Tibial nerve (tissue), 3 donors: ENCODE measurements at regions not wholly inside any gene's neighbourhood (a gene's known extent, or its start where the extent isn't known, plus 50 kb on each side); places are given as distances from the start of the nearest gene placed in this dataset.

Source experiments
- CTCF ChIP-seq, 5 experiments: fragments of 200-600 bp in 3 of 5; fragments of 450-650 bp in 2 of 5; sonication (generic) in 3 of 5; IDR thresholded peaks; one replicate each; pipeline ENCODE4 v1.5.1; 2016 to 2019; ENCODE audit warnings: antibody characterized with exemption in 5 of 5, mild to moderate bottlenecking in 3 of 5, moderate library complexity in 2 of 5
- POLR2A ChIP-seq, 2 donors: fragments of 450-650 bp; IDR thresholded peaks; one replicate each; pipeline ENCODE4 v1.6.1; 2017; ENCODE audit warnings: antibody characterized with exemption in 2 of 2, mild to moderate bottlenecking in 2 of 2, moderate library complexity in 2 of 2

GRCh38 chr13:39249982-39250381 is 211.7 kb downstream of the NHLRC3 start:
- TF ChIP-seq CTCF (IDR thresholded peaks at IDR 0.05) = no peak
- no peak for TF ChIP-seq POLR2A (IDR thresholded peaks at IDR 0.05)
